ENCODE measurements at regions not wholly inside any gene's neighbourhood (a gene's known extent, or its start where the extent isn't known, plus 50 kb on each side); places are given as distances from the start of the nearest gene placed in this dataset.
A peak's percentile ranks its signal among the peaks of the same experiment; 100 is the strongest.

GRCh38 chr7:19400758-19401254, 255.6 kb upstream of the FERD3L start (continued):
- TF ChIP-seq EP300 (IDR thresholded peaks at IDR 0.05; ENCODE audit: borderline replicate concordance in 1 of 2, low read depth in 1 of 2, low read length in 1 of 2) (no peak), EZH2phosphoT487 (IDR thresholded peaks at IDR 0.05; ENCODE audit: borderline replicate concordance, low read depth) (no peak), FOXM1 (IDR thresholded peaks at IDR 0.05; ENCODE audit: low read depth) (no peak), RCOR1 (IDR thresholded peaks at IDR 0.05; ENCODE audit: low read length) (no peak)

- 5% methylated on average over 4 of the region's 4 CpGs for WGBS (ENCODE audit: low lambda C conversion rate)
- no peak overlapping the region for H3K4me3 ChIP-seq (ENCODE audit: low read depth in 2 of 2, low read length in 1 of 2)
- POLR2A ChIA-PET: no interaction called here
- H3K27ac ChIP-seq (ENCODE audit: low read depth in 2 of 2, low read length in 1 of 2): no peak overlapping the region
- H3K27me3 ChIP-seq (ENCODE audit: insufficient read depth): peaks cover 13% of the 10 kb centered on the region; the same call in 1 of the 2 replicates
- H2AFZ ChIP-seq (ENCODE audit: low read depth): peak overlapping the region; percentile 19; the same call in 1 of the 2 replicates
- no peak for DNase-seq
- H3K9me3 ChIP-seq: no peaks in the 10 kb centered on the region
- CTCF ChIA-PET: no interaction called here
- no peaks in the 10 kb centered on the region for H3K4me1 ChIP-seq (ENCODE audit: control insufficient read depth in 1 of 2, insufficient read depth in 2 of 2, low read depth in 1 of 2, low read length in 1 of 2)
- H3F3A ChIP-seq (replicated peaks; ENCODE audit: insufficient read depth): no peaks in the 10 kb centered on the region
- no peak overlapping the region for H3K4me2 ChIP-seq
- TF ChIP-seq GABPA (IDR thresholded peaks at IDR 0.05; ENCODE audit: low read depth) (no peak), POLR2AphosphoS5 (IDR thresholded peaks at IDR 0.05; ENCODE audit: low read depth, low read length) (no peak), TAF1 (IDR thresholded peaks at IDR 0.05; ENCODE audit: borderline replicate concordance, low read depth, low read length) (no peak), TEAD4 (IDR thresholded peaks at IDR 0.05; ENCODE audit: borderline replicate concordance, insufficient read depth) (no peak), EP300 (IDR thresholded peaks at IDR 0.05; ENCODE audit: borderline replicate concordance in 1 of 2, low read depth in 1 of 2, low read length in 1 of 2) (no peak), JUND (IDR thresholded peaks at IDR 0.05) (no peak), MXI1 (IDR thresholded peaks at IDR 0.05; ENCODE audit: low read depth, low read length) (no peak), RAD21 (IDR thresholded peaks at IDR 0.05; ENCODE audit: low read length) (no peak)
- no peak overlapping the region for H3K9ac ChIP-seq
- H3K9me2 ChIP-seq: no peaks in the 10 kb centered on the region
- no peaks in the 10 kb centered on the region for H4K20me1 ChIP-seq (ENCODE audit: insufficient read depth)
- H3K79me2 ChIP-seq (ENCODE audit: insufficient read depth): no peaks in the 10 kb centered on the region
- no peaks in the 10 kb centered on the region for H3K36me3 ChIP-seq (replicated peaks in 1 of 2; ENCODE audit: control insufficient read depth in 1 of 2, insufficient read depth in 2 of 2, low read length in 1 of 2)
Measured at GRCh38 chr7:19397911-19398310, 252.7 kb upstream of the FERD3L start.

GRCh38 chr7:19392246-19392645, 247.0 kb upstream of the FERD3L start:
- Histone ChIP-seq H4K20me1 (ENCODE audit: insufficient read depth) (no peaks in the 10 kb centered on the region), H3K79me2 (ENCODE audit: insufficient read depth) (no peaks in the 10 kb centered on the region), H2AFZ (ENCODE audit: low read depth) (no peak overlapping the region), H3K9ac (no peak overlapping the region), H3K36me3 (replicated peaks in 1 of 2; ENCODE audit: control insufficient read depth in 1 of 2, insufficient read depth in 2 of 2, low read length in 1 of 2) (no peaks in the 10 kb centered on the region), H3K4me3 (ENCODE audit: low read depth in 2 of 2, low read length in 1 of 2) (no peak overlapping the region), H3F3A (replicated peaks; ENCODE audit: insufficient read depth) (no peaks in the 10 kb centered on the region), H3K9me3 (no peaks in the 10 kb centered on the region), H3K9me2 (no peaks in the 10 kb centered on the region), H3K27me3 (ENCODE audit: insufficient read depth) (peaks cover 14% of the 10 kb centered on the region; the same call in 1 of the 2 replicates), H3K4me2 (no peak overlapping the region), H3K4me1 (ENCODE audit: control insufficient read depth in 1 of 2, insufficient read depth in 2 of 2, low read depth in 1 of 2, low read length in 1 of 2) (no peaks in the 10 kb centered on the region), H3K27ac (ENCODE audit: low read depth in 2 of 2, low read length in 1 of 2) (no peak overlapping the region)
- POLR2A ChIA-PET: no interaction called here
- CTCF ChIA-PET: interaction anchor here (1.0 kb wide), 1 partner anchor 23 kb away, joined by 3 read pairs; no protein-coding TSS in a partner anchor
- WGBS (ENCODE audit: low lambda C conversion rate): 3% methylated on average over 3 of the region's 3 CpGs
- no peak for DNase-seq
- TF ChIP-seq CTCF (IDR thresholded peaks at IDR 0.05) (no peak), MXI1 (IDR thresholded peaks at IDR 0.05; ENCODE audit: low read depth, low read length) (no peak), MEF2A (IDR thresholded peaks at IDR 0.05; ENCODE audit: borderline replicate concordance, low read depth) (no peak), TAF1 (IDR thresholded peaks at IDR 0.05; ENCODE audit: borderline replicate concordance, low read depth, low read length) (no peak), FOXJ3 (CRISPR knock-in tag; IDR thresholded peaks at IDR 0.05) (no peak), USF2 (IDR thresholded peaks at IDR 0.05; ENCODE audit: borderline replicate concordance, low read depth, low read length) (no peak), MAX (IDR thresholded peaks at IDR 0.05; ENCODE audit: low read depth) (no peak), YY1 (IDR thresholded peaks at IDR 0.05; ENCODE audit: low read depth) (no peak), CHD2 (IDR thresholded peaks at IDR 0.05; ENCODE audit: low read length, partially characterized antibody) (no peak), GABPA (IDR thresholded peaks at IDR 0.05; ENCODE audit: low read depth) (no peak), NRF1 (IDR thresholded peaks at IDR 0.05; ENCODE audit: low read depth, low read length) (no peak), FOXM1 (IDR thresholded peaks at IDR 0.05; ENCODE audit: low read depth) (no peak), TEAD4 (IDR thresholded peaks at IDR 0.05; ENCODE audit: borderline replicate concordance, insufficient read depth) (no peak), GATA2 (CRISPR knock-in tag; IDR thresholded peaks at IDR 0.05) (no peak), JUND (IDR thresholded peaks at IDR 0.05) (no peak)
- TF ChIP-seq, protein P1, sequence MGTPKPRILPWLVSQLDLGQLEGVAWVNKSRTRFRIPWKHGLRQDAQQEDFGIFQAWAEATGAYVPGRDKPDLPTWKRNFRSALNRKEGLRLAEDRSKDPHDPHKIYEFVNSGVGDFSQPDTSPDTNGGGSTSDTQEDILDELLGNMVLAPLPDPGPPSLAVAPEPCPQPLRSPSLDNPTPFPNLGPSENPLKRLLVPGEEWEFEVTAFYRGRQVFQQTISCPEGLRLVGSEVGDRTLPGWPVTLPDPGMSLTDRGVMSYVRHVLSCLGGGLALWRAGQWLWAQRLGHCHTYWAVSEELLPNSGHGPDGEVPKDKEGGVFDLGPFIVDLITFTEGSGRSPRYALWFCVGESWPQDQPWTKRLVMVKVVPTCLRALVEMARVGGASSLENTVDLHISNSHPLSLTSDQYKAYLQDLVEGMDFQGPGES (IDR thresholded peaks at IDR 0.05; ENCODE audit: low read depth, low read length): no peak
- TF ChIP-seq, protein P2, sequence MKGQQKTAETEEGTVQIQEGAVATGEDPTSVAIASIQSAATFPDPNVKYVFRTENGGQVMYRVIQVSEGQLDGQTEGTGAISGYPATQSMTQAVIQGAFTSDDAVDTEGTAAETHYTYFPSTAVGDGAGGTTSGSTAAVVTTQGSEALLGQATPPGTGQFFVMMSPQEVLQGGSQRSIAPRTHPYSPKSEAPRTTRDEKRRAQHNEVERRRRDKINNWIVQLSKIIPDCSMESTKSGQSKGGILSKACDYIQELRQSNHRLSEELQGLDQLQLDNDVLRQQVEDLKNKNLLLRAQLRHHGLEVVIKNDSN (IDR thresholded peaks at IDR 0.05; ENCODE audit: borderline replicate concordance, low read depth): no peak
